BLaER1 treated with 17β-estradiol and CSF1 and Interleukin-3, amounts not matched to agents 10 nM and 100 nM (cell line): ENCODE measurements at regions not wholly inside any gene's neighbourhood (a gene's known extent, or its start where the extent isn't known, plus 50 kb on each side); places are given as distances from the start of the nearest gene placed in this dataset.

ENCODE experiments used
- H3K27ac ChIP-seq, 11 experiments: shearing (Covaris generic); formaldehyde crosslinking; 2 replicates each; pipeline ENCODE4 v1.8.1; 2022
- H3K27me3 ChIP-seq, 11 experiments: shearing (Covaris generic); formaldehyde crosslinking; 2 replicates each; pipeline ENCODE4 v1.8.1; 2022
- H3K36me3 ChIP-seq, 11 experiments: shearing (Covaris generic); formaldehyde crosslinking; 2 replicates each; pipeline ENCODE4 v1.8.1; 2022
- H3K4me1 ChIP-seq, 10 experiments: shearing (Covaris generic); formaldehyde crosslinking; 2 replicates each; pipeline ENCODE4 v1.8.1; 2022
- H3K4me2 ChIP-seq, 11 experiments: shearing (Covaris generic); formaldehyde crosslinking; 2 replicates each; pipeline ENCODE4 v1.8.1; 2022
- H3K4me3 ChIP-seq, 10 experiments: shearing (Covaris generic); formaldehyde crosslinking; 2 replicates each; pipeline ENCODE4 v1.8.1; 2022
- H3K9ac ChIP-seq, 11 experiments: shearing (Covaris generic); formaldehyde crosslinking; 2 replicates each; pipeline ENCODE4 v1.8.1; 2022
- H3K9me3 ChIP-seq, 11 experiments: shearing (Covaris generic); formaldehyde crosslinking; replicated peaks in 1 of 11; 2 replicates each; pipeline ENCODE4 v1.8.1; 2022
- H4K20me1 ChIP-seq, 11 experiments: shearing (Covaris generic); formaldehyde crosslinking; 2 replicates each; pipeline ENCODE4 v1.8.1; 2022
- Cebpa-rat ChIP-seq, 11 experiments: shearing (Covaris generic); IDR thresholded peaks; 2 replicates each; pipeline ENCODE4 v1.8.1; 2022

DNA sequence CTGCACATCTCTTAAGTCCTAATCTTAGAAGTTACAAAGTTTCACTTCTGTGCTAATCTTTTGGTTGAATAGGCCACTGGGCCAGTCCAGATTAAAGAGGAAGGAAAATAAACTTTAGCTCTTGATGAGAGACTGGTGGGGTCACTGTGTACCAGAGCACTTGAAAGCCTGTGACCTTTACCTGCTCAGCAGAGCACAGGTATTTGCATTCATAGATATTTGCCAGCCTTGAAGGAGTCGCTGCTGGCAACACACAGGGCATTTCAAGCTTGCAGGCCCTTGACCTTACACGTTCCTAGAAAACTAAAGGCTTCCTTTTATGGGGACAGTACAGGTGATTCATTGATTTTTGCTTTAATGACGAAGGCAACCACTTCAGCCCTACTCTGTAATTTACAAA lies 108.4 kb upstream of the SLC22A23 start:
- H4K20me1 ChIP-seq: no peaks in the 10 kb centered on the region
- H3K4me3 ChIP-seq: no peak overlapping the region
- no peak overlapping the region for H3K9ac ChIP-seq
- peaks cover 0 to 9% (median 6%) of the 10 kb centered on the region in 11 experiments; a peak in 5 of 22 replicates for H3K9me3 ChIP-seq
- no peak overlapping the region for H3K4me2 ChIP-seq
- H3K27me3 ChIP-seq: no peaks in the 10 kb centered on the region
- no peak overlapping the region for H3K27ac ChIP-seq
- peaks cover 13 to 20% (median 18%) of the 10 kb centered on the region in 10 experiments for H3K4me1 ChIP-seq
- no peaks in the 10 kb centered on the region for H3K36me3 ChIP-seq
- no peak for TF ChIP-seq Cebpa-rat (IDR thresholded peaks at IDR 0.05)

DNA sequence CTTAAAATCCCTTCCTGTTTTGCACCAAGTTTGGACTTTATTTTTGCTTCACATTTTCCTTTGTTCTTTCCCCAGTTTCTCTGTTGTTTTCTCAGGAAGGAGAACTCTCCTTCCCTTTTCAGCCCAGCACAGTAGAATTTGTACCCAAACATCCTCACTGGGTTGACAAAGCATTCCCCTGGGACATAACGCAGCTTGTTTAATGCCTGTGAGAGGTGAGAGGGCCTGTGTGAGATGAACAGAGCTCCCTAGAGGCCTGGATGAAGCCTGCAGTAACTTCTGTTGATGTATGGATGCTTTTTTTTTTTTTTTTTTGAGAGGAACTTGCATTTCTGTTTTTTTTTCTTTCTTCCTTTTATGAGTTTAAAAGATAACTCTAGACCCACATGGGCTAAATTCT lies 104.9 kb upstream of the SLC22A23 start:
- peak overlapping the region; percentile 43 to 78 (median 63) for H3K4me2 ChIP-seq
- no peak overlapping the region; a peak in 1 of 20 replicates for H3K4me3 ChIP-seq
- H3K9me3 ChIP-seq: peaks cover 0 to 9% (median 6%) of the 10 kb centered on the region in 11 experiments; a peak in 5 of 22 replicates
- H4K20me1 ChIP-seq: no peaks in the 10 kb centered on the region
- peak overlapping the region in 8 of 11 experiments; percentile 0 to 40 (median 22); a peak in 7 of 22 replicates for H3K9ac ChIP-seq
- peak overlapping the region in 8 of 11 experiments; percentile 14 to 65 (median 56); a peak in 12 of 22 replicates for H3K27ac ChIP-seq
- H3K36me3 ChIP-seq: no peaks in the 10 kb centered on the region
- H3K4me1 ChIP-seq: peaks cover 13 to 20% (median 18%) of the 10 kb centered on the region in 10 experiments
- H3K27me3 ChIP-seq: no peaks in the 10 kb centered on the region
- no peak for TF ChIP-seq Cebpa-rat (IDR thresholded peaks at IDR 0.05)

DNA sequence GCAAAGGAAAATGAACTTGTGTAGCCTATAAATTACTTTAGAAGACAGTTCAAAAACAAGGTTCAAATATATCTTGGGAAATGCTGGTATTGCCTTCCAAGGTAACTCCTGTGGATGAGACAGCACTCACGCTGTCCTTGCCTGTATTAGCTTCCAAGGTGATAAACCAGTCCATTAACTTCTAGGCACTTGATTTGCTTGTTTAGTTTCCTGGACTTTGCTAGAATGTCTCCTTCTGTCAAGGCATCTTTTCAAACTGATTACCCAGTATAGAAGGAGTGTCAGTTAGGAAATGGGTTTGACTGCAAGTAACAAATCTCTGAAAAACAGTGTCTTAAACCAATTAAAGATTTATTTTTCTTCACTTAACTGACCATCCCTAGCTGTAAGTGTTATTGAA lies 103.4 kb upstream of the SLC22A23 start:
- H3K27ac ChIP-seq: no peak overlapping the region
- peaks cover 0 to 9% (median 6%) of the 10 kb centered on the region in 11 experiments; a peak in 5 of 22 replicates for H3K9me3 ChIP-seq
- no peaks in the 10 kb centered on the region for H3K36me3 ChIP-seq
- no peaks in the 10 kb centered on the region for H3K27me3 ChIP-seq
- no peak overlapping the region for H3K4me3 ChIP-seq
- no peaks in the 10 kb centered on the region for H4K20me1 ChIP-seq
- H3K9ac ChIP-seq: no peak overlapping the region
- H3K4me2 ChIP-seq: no peak overlapping the region
- TF ChIP-seq Cebpa-rat (IDR thresholded peaks at IDR 0.05): no peak
- peaks cover 13 to 20% (median 18%) of the 10 kb centered on the region in 10 experiments for H3K4me1 ChIP-seq

DNA sequence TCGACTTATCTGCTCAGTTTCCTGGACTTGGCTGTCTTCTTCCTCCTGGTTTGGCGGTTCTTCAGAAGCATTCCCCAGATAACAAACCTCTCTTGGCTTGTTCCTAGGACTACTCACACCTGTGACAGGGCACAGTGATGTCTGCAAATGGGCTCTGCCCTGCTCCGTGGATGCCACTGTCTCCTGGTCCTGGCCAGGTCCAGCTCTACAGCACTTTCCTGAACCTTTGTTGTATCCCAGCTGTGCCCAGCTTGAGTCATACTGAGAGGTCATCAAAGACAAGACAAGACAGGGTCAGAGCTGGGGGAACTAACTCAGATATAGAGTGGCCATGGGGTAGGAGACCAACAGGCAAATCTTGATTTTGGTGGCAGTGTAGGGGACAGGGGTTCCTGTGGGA lies 102.7 kb upstream of the SLC22A23 start:
- peaks cover 13 to 20% (median 18%) of the 10 kb centered on the region in 10 experiments for H3K4me1 ChIP-seq
- no peak overlapping the region for H3K4me2 ChIP-seq
- H4K20me1 ChIP-seq: no peaks in the 10 kb centered on the region
- no peaks in the 10 kb centered on the region for H3K36me3 ChIP-seq
- no peak overlapping the region for H3K9ac ChIP-seq
- no peak for TF ChIP-seq Cebpa-rat (IDR thresholded peaks at IDR 0.05)
- no peak overlapping the region for H3K27ac ChIP-seq
- H3K4me3 ChIP-seq: no peak overlapping the region
- peaks cover 0 to 9% (median 4%) of the 10 kb centered on the region in 11 experiments; a peak in 8 of 22 replicates for H3K9me3 ChIP-seq
- no peaks in the 10 kb centered on the region for H3K27me3 ChIP-seq

DNA sequence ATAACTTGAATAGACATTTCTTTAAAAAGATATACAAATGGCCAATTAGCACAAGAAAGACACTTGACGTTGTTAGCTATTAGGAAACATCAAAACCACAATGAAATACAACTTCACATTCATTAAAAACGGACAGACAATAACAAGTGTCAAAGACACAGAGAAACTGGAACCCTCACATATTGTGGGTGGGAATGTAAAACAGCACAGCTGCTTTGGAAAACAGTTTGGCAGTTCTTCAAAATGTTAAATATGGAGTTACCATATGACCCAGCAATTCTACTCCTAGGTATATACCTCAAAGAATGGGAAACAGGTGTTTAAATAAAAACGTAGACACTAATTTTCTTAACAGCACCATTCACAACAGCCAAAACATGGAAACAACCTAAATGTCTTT lies 100.5 kb upstream of the SLC22A23 start:
- H4K20me1 ChIP-seq: no peaks in the 10 kb centered on the region
- no peaks in the 10 kb centered on the region for H3K36me3 ChIP-seq
- no peak overlapping the region for H3K4me3 ChIP-seq
- no peaks in the 10 kb centered on the region for H3K27me3 ChIP-seq
- H3K27ac ChIP-seq: no peak overlapping the region
- no peak overlapping the region for H3K4me2 ChIP-seq
- H3K9me3 ChIP-seq: peaks cover 9 to 23% (median 15%) of the 10 kb centered on the region in 11 experiments; a peak in 17 of 22 replicates
- no peak overlapping the region for H3K9ac ChIP-seq
- TF ChIP-seq Cebpa-rat (IDR thresholded peaks at IDR 0.05): no peak
- peaks cover 11 to 14% (median 13%) of the 10 kb centered on the region in 10 experiments for H3K4me1 ChIP-seq

DNA sequence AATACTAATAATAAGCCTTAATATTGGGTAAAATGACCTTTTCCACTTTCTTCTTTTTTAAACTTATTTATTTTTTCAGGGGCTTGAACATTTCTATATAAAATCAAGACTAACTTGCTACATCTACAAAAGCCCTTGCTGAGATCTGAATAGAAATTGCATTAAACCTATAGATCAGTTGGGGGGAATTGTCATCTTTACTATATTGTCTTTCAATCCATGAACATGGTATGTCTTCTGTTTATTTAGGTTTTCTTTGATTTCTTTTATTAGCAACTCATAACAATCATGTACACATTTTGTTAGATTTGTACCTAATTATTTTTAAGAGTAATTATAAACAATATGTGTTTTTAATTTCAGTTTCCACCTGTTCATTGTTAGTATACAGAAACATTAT lies 96.4 kb upstream of the SLC22A23 start:
- H3K4me3 ChIP-seq: no peak overlapping the region
- H3K27ac ChIP-seq: no peak overlapping the region
- no peaks in the 10 kb centered on the region for H3K27me3 ChIP-seq
- H3K4me2 ChIP-seq: no peak overlapping the region
- H3K9me3 ChIP-seq: peaks cover 9 to 29% (median 19%) of the 10 kb centered on the region in 11 experiments; a peak in 19 of 22 replicates
- no peaks in the 10 kb centered on the region for H4K20me1 ChIP-seq
- no peaks in the 10 kb centered on the region for H3K4me1 ChIP-seq
- no peaks in the 10 kb centered on the region for H3K36me3 ChIP-seq
- H3K9ac ChIP-seq: no peak overlapping the region
- no peak for TF ChIP-seq Cebpa-rat (IDR thresholded peaks at IDR 0.05)

DNA sequence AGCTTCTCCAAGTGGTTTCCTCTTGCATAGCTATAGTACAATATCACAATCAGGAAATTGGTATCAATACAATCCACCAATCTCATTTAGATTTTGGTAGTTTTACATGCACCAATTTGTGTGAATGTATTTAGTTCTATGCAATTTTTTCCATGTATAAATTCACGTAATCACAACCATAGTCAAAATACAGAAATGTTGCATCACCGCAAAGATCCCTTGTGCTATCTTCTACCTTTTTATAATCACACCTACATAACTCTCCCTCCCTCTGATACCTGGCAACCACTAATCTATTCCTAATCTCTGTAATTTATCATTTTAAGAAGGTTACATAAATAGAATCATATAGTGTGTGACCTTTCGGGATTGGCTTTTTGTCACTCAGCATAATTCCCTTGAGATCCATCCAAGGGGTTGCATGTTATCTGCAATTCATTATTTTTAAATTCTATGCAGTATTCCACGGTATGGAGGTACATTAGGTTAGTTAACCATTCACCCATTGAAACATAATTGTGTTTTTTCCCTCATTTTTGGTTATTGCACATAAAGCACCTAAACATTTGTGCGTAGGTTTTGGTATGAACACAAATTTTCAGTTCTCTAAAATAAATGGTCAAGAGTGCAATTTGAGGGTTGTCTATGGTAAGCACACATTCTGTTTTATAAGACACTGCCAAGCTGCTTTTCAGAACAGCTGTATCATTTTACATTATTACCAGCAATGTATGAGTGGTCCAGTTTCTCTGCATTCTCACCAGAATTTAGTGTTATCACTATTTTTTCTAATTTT lies 95.1 kb upstream of the SLC22A23 start:
- H3K9me3 ChIP-seq: peaks cover 9 to 29% (median 19%) of the 10 kb centered on the region in 11 experiments; a peak in 19 of 22 replicates
- H3K27me3 ChIP-seq: no peaks in the 10 kb centered on the region
- no peak overlapping the region for H3K9ac ChIP-seq
- no peak overlapping the region for H3K4me2 ChIP-seq
- TF ChIP-seq Cebpa-rat (IDR thresholded peaks at IDR 0.05): no peak
- no peaks in the 10 kb centered on the region for H4K20me1 ChIP-seq
- no peaks in the 10 kb centered on the region for H3K36me3 ChIP-seq
- H3K27ac ChIP-seq: no peak overlapping the region
- H3K4me3 ChIP-seq: no peak overlapping the region
- no peaks in the 10 kb centered on the region for H3K4me1 ChIP-seq

DNA sequence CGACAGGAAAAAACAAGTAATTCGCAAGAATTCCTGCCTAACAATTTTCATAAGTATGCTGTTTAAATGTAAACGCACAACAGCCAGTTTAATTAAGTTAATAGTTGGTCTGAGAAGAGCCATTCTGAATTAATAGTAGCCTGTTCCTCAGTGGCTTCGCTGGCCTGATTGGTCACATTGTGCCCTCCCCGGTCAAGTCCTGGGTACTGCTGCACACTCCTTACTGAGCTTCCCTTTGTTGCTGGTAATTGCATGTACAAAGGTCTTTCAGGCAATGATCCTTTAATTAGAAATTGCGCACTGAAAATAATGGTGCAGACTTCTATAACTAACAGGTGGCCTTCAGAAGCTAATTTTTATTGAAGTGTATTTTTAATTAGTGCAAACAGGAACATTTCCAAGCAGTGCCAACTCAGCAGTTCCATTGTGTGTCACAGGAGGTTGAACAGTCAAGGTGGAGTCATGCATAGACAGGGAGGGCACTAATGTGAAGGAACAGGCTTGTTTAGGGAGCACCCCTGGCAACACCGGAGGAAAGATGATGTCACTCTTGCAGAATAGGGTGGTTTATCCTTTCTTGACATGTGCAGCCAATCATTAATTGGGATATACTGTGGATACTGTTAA lies 92.6 kb upstream of the SLC22A23 start:
- H3K9ac ChIP-seq: no peak overlapping the region
- H3K9me3 ChIP-seq: peaks cover 6 to 29% (median 16%) of the 10 kb centered on the region in 11 experiments; a peak in 18 of 22 replicates
- H3K27ac ChIP-seq: no peak overlapping the region
- no peaks in the 10 kb centered on the region for H3K27me3 ChIP-seq
- no peaks in the 10 kb centered on the region for H3K36me3 ChIP-seq
- H3K4me3 ChIP-seq: no peak overlapping the region
- H4K20me1 ChIP-seq: no peaks in the 10 kb centered on the region
- no peak for TF ChIP-seq Cebpa-rat (IDR thresholded peaks at IDR 0.05)
- no peak overlapping the region for H3K4me2 ChIP-seq
- H3K4me1 ChIP-seq: no peaks in the 10 kb centered on the region

DNA sequence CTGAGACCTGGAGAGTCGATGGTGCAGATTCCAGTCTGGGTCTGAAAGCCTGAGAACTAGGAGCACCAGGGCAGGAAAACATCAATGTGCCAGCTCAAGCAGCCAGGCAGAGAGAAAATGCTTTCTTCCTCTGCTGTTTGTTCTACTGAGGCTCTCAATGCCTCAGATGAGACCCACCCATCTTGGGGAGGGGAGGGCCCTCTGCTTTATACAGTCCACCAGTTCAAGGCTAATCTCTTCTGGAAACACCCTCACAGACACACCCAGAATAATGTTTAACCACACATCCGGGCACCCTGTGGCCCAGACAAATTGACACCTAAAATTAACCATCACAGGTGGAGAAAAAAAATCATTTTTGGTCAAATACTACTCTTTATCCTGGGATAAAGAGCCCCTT lies 89.3 kb upstream of the SLC22A23 start:
- Histone ChIP-seq H3K4me3 (no peak overlapping the region), H3K27ac (no peak overlapping the region), H3K36me3 (no peaks in the 10 kb centered on the region), H3K27me3 (no peaks in the 10 kb centered on the region), H4K20me1 (no peaks in the 10 kb centered on the region), H3K4me2 (no peak overlapping the region), H3K9me3 (peaks cover 0 to 17% (median 0%) of the 10 kb centered on the region in 11 experiments; a peak in 4 of 22 replicates), H3K9ac (no peak overlapping the region), H3K4me1 (peaks cover 0 to 17% (median 13%) of the 10 kb centered on the region in 10 experiments; a peak in 13 of 20 replicates)
- no peak for TF ChIP-seq Cebpa-rat (IDR thresholded peaks at IDR 0.05)
